ENCODE measurements at regions not wholly inside any gene's neighbourhood (a gene's known extent, or its start where the extent isn't known, plus 50 kb on each side); places are given as distances from the start of the nearest gene placed in this dataset.

DNA sequence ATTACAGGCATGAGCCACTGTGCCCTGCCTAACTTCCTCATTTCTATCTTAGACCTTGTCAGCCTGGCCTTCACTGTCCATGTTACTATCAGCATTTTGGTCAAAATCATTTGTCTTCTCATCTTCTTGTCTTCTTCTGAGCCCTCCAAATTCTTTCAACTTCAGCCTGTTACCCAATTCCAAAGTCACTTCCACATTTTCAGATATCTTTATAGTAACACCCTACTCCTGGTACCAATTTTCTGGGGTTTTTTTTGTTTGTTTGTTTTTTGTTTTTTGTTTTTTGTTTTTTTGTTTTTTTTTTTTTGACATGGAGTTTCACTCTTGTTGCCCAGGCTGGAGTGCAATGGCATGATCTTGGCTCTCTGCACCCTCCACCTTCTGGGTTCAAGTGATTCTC lies 90.3 kb upstream of the LARP1 start:
- H3K56ac ChIP-seq (replicated peaks; ENCODE audit: insufficient read length, low read depth, low read length) = no peak overlapping the region
- TF ChIP-seq SUZ12 (IDR thresholded peaks at IDR 0.05; ENCODE audit: low read length) (no peak), CTBP2 (IDR thresholded peaks at IDR 0.05; ENCODE audit: borderline replicate concordance, insufficient read depth, insufficient read length, low read length) (no peak), SAP30 (IDR thresholded peaks at IDR 0.05; ENCODE audit: insufficient read depth, insufficient replicate concordance, low read length) (no peak), RAD21 (IDR thresholded peaks at IDR 0.05 in 1 of 2, conservative IDR thresholded peaks at IDR 0.05 in 1 of 2; ENCODE audit: low read depth in 2 of 2, low read length in 2 of 2) (no peak), HDAC2 (IDR thresholded peaks at IDR 0.05; ENCODE audit: borderline replicate concordance in 1 of 2, low read depth in 2 of 2, low read length in 2 of 2) (no peak), TCF12 (IDR thresholded peaks at IDR 0.05; ENCODE audit: low read depth, low read length) (no peak), NANOG (IDR thresholded peaks at IDR 0.05; ENCODE audit: insufficient read depth, low read depth, low read length, poor library complexity, severe bottlenecking) (no peak), ASH2L (IDR thresholded peaks at IDR 0.05; ENCODE audit: low read length) (no peak), YY1 (IDR thresholded peaks at IDR 0.05; ENCODE audit: low read depth, low read length) (no peak), BRCA1 (IDR thresholded peaks at IDR 0.05; ENCODE audit: low read depth, low read length) (no peak), RXRA (IDR thresholded peaks at IDR 0.05; ENCODE audit: insufficient read depth, low read depth, low read length) (no peak)
- H3K4ac ChIP-seq (replicated peaks; ENCODE audit: insufficient read length, low read depth, low read length) = no peak overlapping the region
- no peaks in the 10 kb centered on the region for H4K20me1 ChIP-seq (replicated peaks in 1 of 2; ENCODE audit: control insufficient read depth in 1 of 2, insufficient read depth in 2 of 2, low read length in 2 of 2)
- no peak for DNase-seq (ENCODE audit: low read depth in 1 of 2, low spot score in 2 of 2)
- H4K5ac ChIP-seq (ENCODE audit: insufficient read length, low read depth, low read length) = no peak overlapping the region
- no peak for FAIRE-seq
- H3K18ac ChIP-seq (ENCODE audit: extremely low read depth, low read length) = no peak overlapping the region
- no peak overlapping the region for H2BK20ac ChIP-seq (ENCODE audit: low read length)
- no peak overlapping the region for H3K14ac ChIP-seq (ENCODE audit: insufficient read length)
- no peak overlapping the region for H4K8ac ChIP-seq (ENCODE audit: extremely low read depth, insufficient read depth, low read length)
- no peaks in the 10 kb centered on the region for H3K36me3 ChIP-seq (ENCODE audit: control insufficient read depth in 2 of 4, insufficient read depth in 4 of 4, low read length in 3 of 4)
- no peak overlapping the region for H2BK12ac ChIP-seq (ENCODE audit: low read depth, low read length)
- no peaks in the 10 kb centered on the region for H3K23me2 ChIP-seq (ENCODE audit: low read depth, low read length)
- H3K9me3 ChIP-seq (ENCODE audit: insufficient read depth in 2 of 2, low read depth in 1 of 2, low read length in 1 of 2) = peaks cover 21 to 31% of the 10 kb centered on the region in 2 experiments
- no peaks in the 10 kb centered on the region for H3K79me1 ChIP-seq (ENCODE audit: low read depth, low read length)
- ChIA-PET CTCF (ENCODE audit: partially characterized antibody) (interaction anchor here (1.1 kb wide), 1 partner anchor 13 kb away, joined by 4 read pairs; no protein-coding TSS in a partner anchor), POLR2A (ENCODE audit: partially characterized antibody) (no interaction called here)
- H2BK15ac ChIP-seq (ENCODE audit: low read length) = no peak overlapping the region
- H2BK5ac ChIP-seq (ENCODE audit: low read depth, low read length) = no peak overlapping the region
- H4K91ac ChIP-seq (replicated peaks; ENCODE audit: insufficient read length, low read length) = no peak overlapping the region
- no peak overlapping the region for H3K4me2 ChIP-seq (ENCODE audit: insufficient read depth in 1 of 2, low read depth in 2 of 2, low read length in 2 of 2)
- H2AFZ ChIP-seq (ENCODE audit: low read length) = no peak overlapping the region
- no peaks in the 10 kb centered on the region for H3K79me2 ChIP-seq (ENCODE audit: control insufficient read depth in 1 of 2, insufficient read depth in 2 of 2, low read length in 2 of 2)
- H2BK120ac ChIP-seq (replicated peaks; ENCODE audit: low read depth, low read length) = no peak overlapping the region
- no peaks in the 10 kb centered on the region for H3K27me3 ChIP-seq (replicated peaks in 1 of 4; ENCODE audit: control insufficient read depth in 3 of 4, extremely low read depth in 1 of 4, insufficient read depth in 3 of 4, low read length in 3 of 4)
- no peak overlapping the region for H3K27ac ChIP-seq (ENCODE audit: low read depth, low read length)
- H3K4me3 ChIP-seq (ENCODE audit: extremely low read depth in 1 of 4, insufficient read depth in 2 of 4, low read depth in 3 of 4, low read length in 4 of 4) = no peak overlapping the region
- H3K4me1 ChIP-seq (replicated peaks in 1 of 4; ENCODE audit: control insufficient read depth in 3 of 4, insufficient read depth in 4 of 4, low read length in 3 of 4) = no peaks in the 10 kb centered on the region
- no peak overlapping the region for H3K23ac ChIP-seq (ENCODE audit: insufficient read length)
- H2AK5ac ChIP-seq (ENCODE audit: low read depth, low read length) = no peak overlapping the region
- no peak overlapping the region for H3K9ac ChIP-seq (replicated peaks in 1 of 4; ENCODE audit: extremely low read depth in 1 of 4, low read depth in 3 of 4, low read length in 3 of 4)
